ENCODE measurements at regions not wholly inside any gene's neighbourhood (a gene's known extent, or its start where the extent isn't known, plus 50 kb on each side); places are given as distances from the start of the nearest gene placed in this dataset.
"Not testable (repeated sequence)": the region's sequence is repeated elsewhere in the genome, so short reads cannot be mapped to it uniquely, and the experiment has no call there.

DNA sequence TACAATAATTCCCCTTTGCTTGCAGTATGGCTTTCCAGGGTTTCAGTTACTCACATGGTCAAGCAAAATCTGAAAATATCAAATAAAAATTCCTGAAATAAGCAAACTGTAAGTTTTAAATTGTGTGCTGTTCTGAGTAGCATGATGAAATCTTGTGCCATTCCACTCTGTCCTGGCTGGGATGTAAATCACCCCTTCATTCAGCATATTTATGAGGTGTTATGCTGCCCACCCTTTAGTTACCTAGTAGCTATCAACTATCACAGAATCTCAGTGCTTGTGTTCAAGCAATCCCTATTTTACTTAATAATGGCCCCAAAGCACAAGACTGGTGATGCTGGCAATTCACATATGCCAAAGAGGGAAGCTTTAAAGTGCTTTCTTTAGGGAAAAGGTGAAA, 867.7 kb upstream of the NRXN1 start:
- intact Hi-C loops (cut with micrococcal nuclease), result no loop called here
- Mint-ChIP-seq H3K36me3 (ENCODE audit: insufficient read depth, unreplicated experiment) (no peaks in the 10 kb centered on the region), H3K4me3 (ENCODE audit: unreplicated experiment) (no peak overlapping the region), H3K27ac (ENCODE audit: low read depth, unreplicated experiment) (no peak overlapping the region), H3K27me3 (ENCODE audit: insufficient read depth, unreplicated experiment) (no peaks in the 10 kb centered on the region), H3K4me1 (ENCODE audit: insufficient read depth, unreplicated experiment) (no peaks in the 10 kb centered on the region), H3K9me3 (ENCODE audit: unreplicated experiment) (no peaks in the 10 kb centered on the region)
- ChIA-PET CTCF (interaction anchor here (0.9 kb wide), 1 partner anchor 10 kb away, joined by 4 read pairs; no protein-coding TSS in a partner anchor), POLR2A (no interaction called here)
- no peak for DNase-seq (ENCODE audit: unreplicated experiment)
- TF ChIP-seq, protein P1, sequence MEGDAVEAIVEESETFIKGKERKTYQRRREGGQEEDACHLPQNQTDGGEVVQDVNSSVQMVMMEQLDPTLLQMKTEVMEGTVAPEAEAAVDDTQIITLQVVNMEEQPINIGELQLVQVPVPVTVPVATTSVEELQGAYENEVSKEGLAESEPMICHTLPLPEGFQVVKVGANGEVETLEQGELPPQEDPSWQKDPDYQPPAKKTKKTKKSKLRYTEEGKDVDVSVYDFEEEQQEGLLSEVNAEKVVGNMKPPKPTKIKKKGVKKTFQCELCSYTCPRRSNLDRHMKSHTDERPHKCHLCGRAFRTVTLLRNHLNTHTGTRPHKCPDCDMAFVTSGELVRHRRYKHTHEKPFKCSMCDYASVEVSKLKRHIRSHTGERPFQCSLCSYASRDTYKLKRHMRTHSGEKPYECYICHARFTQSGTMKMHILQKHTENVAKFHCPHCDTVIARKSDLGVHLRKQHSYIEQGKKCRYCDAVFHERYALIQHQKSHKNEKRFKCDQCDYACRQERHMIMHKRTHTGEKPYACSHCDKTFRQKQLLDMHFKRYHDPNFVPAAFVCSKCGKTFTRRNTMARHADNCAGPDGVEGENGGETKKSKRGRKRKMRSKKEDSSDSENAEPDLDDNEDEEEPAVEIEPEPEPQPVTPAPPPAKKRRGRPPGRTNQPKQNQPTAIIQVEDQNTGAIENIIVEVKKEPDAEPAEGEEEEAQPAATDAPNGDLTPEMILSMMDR (IDR thresholded peaks at IDR 0.05; ENCODE audit: unreplicated experiment), result no peak
- no TSS peak for BruUV-seq (replicated peaks)

DNA sequence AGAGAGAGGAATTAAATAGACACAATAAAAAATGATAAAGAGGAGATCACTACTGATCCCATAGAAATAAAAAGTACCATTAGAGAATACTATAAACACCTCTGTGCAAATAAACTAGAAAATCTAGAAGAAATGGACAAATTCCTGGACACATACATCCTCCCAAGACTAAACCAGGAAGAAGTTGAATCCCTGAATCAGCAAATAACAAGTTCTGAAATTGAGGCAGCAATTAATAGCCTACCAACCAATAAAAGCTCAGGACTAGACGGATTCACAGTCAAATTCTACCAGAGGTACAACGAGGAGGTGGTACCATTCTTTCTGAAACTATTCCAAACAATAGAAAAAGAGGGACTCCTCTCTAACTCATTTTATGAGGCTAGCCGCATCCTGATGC, 862.7 kb upstream of the NRXN1 start:
- H3K27me3 Mint-ChIP-seq (ENCODE audit: insufficient read depth, unreplicated experiment); BruUV-seq (replicated peaks); intact Hi-C loops (cut with micrococcal nuclease); H3K4me3 Mint-ChIP-seq (ENCODE audit: unreplicated experiment); H3K36me3 Mint-ChIP-seq (ENCODE audit: insufficient read depth, unreplicated experiment); H3K27ac Mint-ChIP-seq (ENCODE audit: low read depth, unreplicated experiment); POLR2A ChIA-PET; CTCF ChIA-PET; H3K9me3 Mint-ChIP-seq (ENCODE audit: unreplicated experiment); DNase-seq (ENCODE audit: unreplicated experiment); H3K4me1 Mint-ChIP-seq (ENCODE audit: insufficient read depth, unreplicated experiment): not testable (repeated sequence)

DNA sequence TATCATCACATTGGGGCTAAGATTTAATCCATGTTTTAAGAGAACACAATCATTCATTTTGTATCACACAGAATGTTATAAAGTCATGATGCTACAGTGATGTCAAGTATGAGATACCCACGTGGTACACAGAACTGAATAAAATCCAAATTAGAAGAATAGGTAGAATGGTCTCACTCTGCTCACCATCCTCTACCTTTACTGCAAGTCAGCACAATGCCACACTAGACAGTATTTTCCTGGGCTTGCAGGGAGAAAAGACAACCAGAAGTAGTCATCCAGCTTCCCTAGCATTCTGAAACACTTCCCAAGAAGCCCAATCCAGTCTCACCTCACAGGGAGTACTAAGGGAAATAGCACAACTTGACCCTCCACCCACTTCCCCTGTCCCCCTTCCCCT, 856.2 kb upstream of the NRXN1 start:
- H3K27ac Mint-ChIP-seq (ENCODE audit: low read depth, unreplicated experiment), result no peak overlapping the region
- H3K36me3 Mint-ChIP-seq (ENCODE audit: insufficient read depth, unreplicated experiment), result no peaks in the 10 kb centered on the region
- BruUV-seq (replicated peaks), result no TSS peak
- CTCF ChIA-PET, result interaction anchor here (0.6 to 0.7 kb wide), 2 partner anchors 529 to 780 kb away, joined by 3 read pairs; no protein-coding TSS in a partner anchor
- POLR2A ChIA-PET, result no interaction called here
- no peaks in the 10 kb centered on the region for H3K9me3 Mint-ChIP-seq (ENCODE audit: unreplicated experiment)
- intact Hi-C loops (cut with micrococcal nuclease), result no loop called here
- no peak overlapping the region for H3K4me3 Mint-ChIP-seq (ENCODE audit: unreplicated experiment)
- DNase-seq (ENCODE audit: unreplicated experiment), result no peak
- no peaks in the 10 kb centered on the region for H3K27me3 Mint-ChIP-seq (ENCODE audit: insufficient read depth, unreplicated experiment)
- no peaks in the 10 kb centered on the region for H3K4me1 Mint-ChIP-seq (ENCODE audit: insufficient read depth, unreplicated experiment)
- TF ChIP-seq, protein P1 (IDR thresholded peaks at IDR 0.05; ENCODE audit: unreplicated experiment), result no peak

DNA sequence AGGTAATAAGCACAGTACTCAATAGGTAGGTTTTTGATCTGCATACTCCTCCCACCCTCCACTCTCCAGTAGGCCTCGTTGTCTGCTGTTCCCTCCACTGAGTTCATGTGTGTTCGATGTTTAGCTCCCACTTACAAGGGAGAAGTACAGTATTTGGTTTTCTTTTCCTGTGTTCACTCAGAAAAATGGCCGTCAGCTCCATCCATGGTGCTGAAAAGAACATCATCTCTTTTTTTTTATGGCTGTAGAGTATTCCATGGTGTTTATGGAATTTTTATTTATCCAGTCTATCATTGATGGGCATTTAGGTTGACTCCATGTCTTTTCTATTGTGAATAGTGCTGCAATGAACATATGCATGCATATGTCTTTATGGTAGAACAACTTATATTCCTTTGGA, 849.7 kb upstream of the NRXN1 start:
- intact Hi-C loops (cut with micrococcal nuclease), result no loop called here
- no peak overlapping the region for H3K4me3 Mint-ChIP-seq (ENCODE audit: unreplicated experiment)
- ChIA-PET CTCF (no interaction called here), POLR2A (no interaction called here)
- DNase-seq (ENCODE audit: unreplicated experiment), result no peak
- peaks cover 6% of the 10 kb centered on the region for H3K9me3 Mint-ChIP-seq (ENCODE audit: unreplicated experiment)
- no TSS peak for BruUV-seq (replicated peaks)
- TF ChIP-seq, protein P1 (IDR thresholded peaks at IDR 0.05; ENCODE audit: unreplicated experiment), result no peak
- H3K4me1 Mint-ChIP-seq (ENCODE audit: insufficient read depth, unreplicated experiment), result no peaks in the 10 kb centered on the region
- H3K27me3 Mint-ChIP-seq (ENCODE audit: insufficient read depth, unreplicated experiment), result no peaks in the 10 kb centered on the region
- no peak overlapping the region for H3K27ac Mint-ChIP-seq (ENCODE audit: low read depth, unreplicated experiment)
- no peaks in the 10 kb centered on the region for H3K36me3 Mint-ChIP-seq (ENCODE audit: insufficient read depth, unreplicated experiment)

DNA sequence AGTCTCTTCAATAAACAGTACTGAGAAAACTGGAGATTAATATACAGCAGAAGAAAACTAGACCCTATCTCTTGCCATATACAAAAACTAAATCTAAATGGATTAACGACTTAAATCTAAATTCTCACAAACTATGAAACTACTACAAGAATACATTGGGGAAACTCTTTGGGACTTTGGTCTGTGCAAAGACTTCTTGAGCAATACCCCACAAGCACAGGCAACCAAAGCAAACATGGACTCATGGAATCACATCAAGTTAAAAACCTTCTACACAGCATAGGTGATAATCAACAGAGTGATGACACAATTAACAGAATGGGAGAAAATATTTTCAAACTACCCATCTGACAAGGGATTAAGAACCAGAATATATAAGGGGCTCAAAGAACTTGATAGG, 848.2 kb upstream of the NRXN1 start:
- Mint-ChIP-seq H3K4me3 (ENCODE audit: unreplicated experiment) (no peak overlapping the region), H3K4me1 (ENCODE audit: insufficient read depth, unreplicated experiment) (no peaks in the 10 kb centered on the region), H3K9me3 (ENCODE audit: unreplicated experiment) (peaks cover 8% of the 10 kb centered on the region), H3K27me3 (ENCODE audit: insufficient read depth, unreplicated experiment) (no peaks in the 10 kb centered on the region), H3K36me3 (ENCODE audit: insufficient read depth, unreplicated experiment) (no peaks in the 10 kb centered on the region), H3K27ac (ENCODE audit: low read depth, unreplicated experiment) (no peak overlapping the region)
- ChIA-PET POLR2A (no interaction called here), CTCF (no interaction called here)
- BruUV-seq (replicated peaks), result no TSS peak
- TF ChIP-seq, protein P1 (IDR thresholded peaks at IDR 0.05; ENCODE audit: unreplicated experiment), result no peak
- intact Hi-C loops (cut with micrococcal nuclease), result no loop called here
- no peak for DNase-seq (ENCODE audit: unreplicated experiment)
